HG03565 (cell line): ENCODE measurements at regions not wholly inside any gene's neighbourhood (a gene's known extent, or its start where the extent isn't known, plus 50 kb on each side); places are given as distances from the start of the nearest gene placed in this dataset.

ENCODE experiments used
- ATAC-seq: cut with Tn5 transposase; IDR thresholded peaks from one replicate; pipeline ENCODE4 v1.9.1; 2021; ENCODE audit warnings: mild to moderate bottlenecking, moderate library complexity; ENCODE audit not compliant: unreplicated experiment

- no peak for ATAC-seq
Measured at GRCh38 chr12:59839514-59839913, 243.7 kb downstream of the SLC16A7 start.

GRCh38 chr12:59843260-59843843, 247.5 kb downstream of the SLC16A7 start:
- ATAC-seq: no peak

- no peak for ATAC-seq
Measured at GRCh38 chr12:59844750-59845149, 248.9 kb downstream of the SLC16A7 start.

GRCh38 chr12:59845293-59845692, 249.5 kb downstream of the SLC16A7 start:
- no peak for ATAC-seq

GRCh38 chr12:59847127-59847526, 251.3 kb downstream of the SLC16A7 start:
- no peak for ATAC-seq

- ATAC-seq: no peak
Measured at GRCh38 chr12:59850268-59850667, 254.4 kb downstream of the SLC16A7 start.

- no peak for ATAC-seq
Measured at GRCh38 chr12:59858508-59859170, 262.8 kb downstream of the SLC16A7 start.

- no peak for ATAC-seq
Measured at GRCh38 chr12:59859171-59859510, 263.3 kb downstream of the SLC16A7 start.

GRCh38 chr12:59861635-59862034, 265.8 kb downstream of the SLC16A7 start:
- ATAC-seq: no peak

- no peak for ATAC-seq
Measured at GRCh38 chr12:59867055-59867454, 271.2 kb downstream of the SLC16A7 start.

- no peak for ATAC-seq
Measured at GRCh38 chr12:59867689-59868088, 271.9 kb downstream of the SLC16A7 start.

- ATAC-seq: no peak
Measured at GRCh38 chr12:59871779-59872178, 275.9 kb downstream of the SLC16A7 start.

GRCh38 chr12:59873136-59873535, 277.3 kb downstream of the SLC16A7 start:
- no peak for ATAC-seq

- no peak for ATAC-seq
Measured at GRCh38 chr12:59874781-59875180, 279.0 kb downstream of the SLC16A7 start.

GRCh38 chr12:59886131-59886733, 290.4 kb downstream of the SLC16A7 start:
- ATAC-seq: no peak

GRCh38 chr12:59887178-59887577, 291.3 kb downstream of the SLC16A7 start:
- ATAC-seq: no peak

GRCh38 chr12:59890896-59891579, 295.2 kb downstream of the SLC16A7 start:
- no peak for ATAC-seq

GRCh38 chr12:59895166-59895775, 299.4 kb downstream of the SLC16A7 start:
- ATAC-seq: no peak

GRCh38 chr12:59904874-59905521, 309.2 kb downstream of the SLC16A7 start:
- no peak for ATAC-seq

GRCh38 chr12:59911516-59911915, 315.7 kb downstream of the SLC16A7 start:
- ATAC-seq: no peak

- ATAC-seq: no peak
Measured at GRCh38 chr12:59916988-59917387, 321.2 kb downstream of the SLC16A7 start.
